ENCODE measurements at regions not wholly inside any gene's neighbourhood (a gene's known extent, or its start where the extent isn't known, plus 50 kb on each side); places are given as distances from the start of the nearest gene placed in this dataset.

DNA sequence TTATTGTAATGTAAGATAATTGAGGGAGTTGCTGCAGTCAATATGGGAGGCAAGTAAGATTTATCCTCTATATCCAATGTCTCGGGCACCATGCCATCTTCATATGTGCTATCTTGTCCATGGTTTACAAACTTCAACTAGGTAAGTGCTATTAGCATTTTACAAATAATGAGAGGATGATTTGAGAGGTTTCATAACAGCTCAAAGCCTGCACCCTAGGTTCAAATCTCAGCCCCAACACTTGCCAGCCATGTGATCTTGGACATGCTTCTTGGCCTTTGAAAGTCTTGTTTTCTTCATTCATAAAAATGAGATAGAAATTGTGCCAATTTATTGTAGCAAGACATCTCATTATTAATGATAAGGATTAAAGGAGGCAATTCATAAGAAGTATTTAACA lies 108.8 kb downstream of the RND3 start:
- H3K27ac ChIP-seq (ENCODE audit: low read length): no peak overlapping the region
- no peaks in the 10 kb centered on the region for H3K27me3 ChIP-seq (ENCODE audit: control insufficient read depth, insufficient read depth, low read length)
- no peaks in the 10 kb centered on the region for H3K4me1 ChIP-seq (ENCODE audit: control insufficient read depth, insufficient read depth, low read length)
- no TSS peak for BruUV-seq (replicated peaks)
- H3K9me3 ChIP-seq (ENCODE audit: control insufficient read depth, insufficient read depth, low read depth, low read length): no peaks in the 10 kb centered on the region
- DNase-seq (ENCODE audit: low read depth, low spot score): no peak
- intact Hi-C loops (cut with micrococcal nuclease; ENCODE audit: unreplicated experiment): no loop called here
- CTCF ChIA-PET: no interaction called here
- POLR2A ChIA-PET: no interaction called here
- TF ChIP-seq, protein P1, sequence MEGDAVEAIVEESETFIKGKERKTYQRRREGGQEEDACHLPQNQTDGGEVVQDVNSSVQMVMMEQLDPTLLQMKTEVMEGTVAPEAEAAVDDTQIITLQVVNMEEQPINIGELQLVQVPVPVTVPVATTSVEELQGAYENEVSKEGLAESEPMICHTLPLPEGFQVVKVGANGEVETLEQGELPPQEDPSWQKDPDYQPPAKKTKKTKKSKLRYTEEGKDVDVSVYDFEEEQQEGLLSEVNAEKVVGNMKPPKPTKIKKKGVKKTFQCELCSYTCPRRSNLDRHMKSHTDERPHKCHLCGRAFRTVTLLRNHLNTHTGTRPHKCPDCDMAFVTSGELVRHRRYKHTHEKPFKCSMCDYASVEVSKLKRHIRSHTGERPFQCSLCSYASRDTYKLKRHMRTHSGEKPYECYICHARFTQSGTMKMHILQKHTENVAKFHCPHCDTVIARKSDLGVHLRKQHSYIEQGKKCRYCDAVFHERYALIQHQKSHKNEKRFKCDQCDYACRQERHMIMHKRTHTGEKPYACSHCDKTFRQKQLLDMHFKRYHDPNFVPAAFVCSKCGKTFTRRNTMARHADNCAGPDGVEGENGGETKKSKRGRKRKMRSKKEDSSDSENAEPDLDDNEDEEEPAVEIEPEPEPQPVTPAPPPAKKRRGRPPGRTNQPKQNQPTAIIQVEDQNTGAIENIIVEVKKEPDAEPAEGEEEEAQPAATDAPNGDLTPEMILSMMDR (IDR thresholded peaks at IDR 0.05): no peak
- TF ChIP-seq SIN3A (IDR thresholded peaks at IDR 0.05; ENCODE audit: borderline replicate concordance, insufficient read depth, low read depth, low read length): no peak
- no peak for TF ChIP-seq POLR2AphosphoS5 (IDR thresholded peaks at IDR 0.05; ENCODE audit: low read depth, low read length)
- TF ChIP-seq, protein P2, sequence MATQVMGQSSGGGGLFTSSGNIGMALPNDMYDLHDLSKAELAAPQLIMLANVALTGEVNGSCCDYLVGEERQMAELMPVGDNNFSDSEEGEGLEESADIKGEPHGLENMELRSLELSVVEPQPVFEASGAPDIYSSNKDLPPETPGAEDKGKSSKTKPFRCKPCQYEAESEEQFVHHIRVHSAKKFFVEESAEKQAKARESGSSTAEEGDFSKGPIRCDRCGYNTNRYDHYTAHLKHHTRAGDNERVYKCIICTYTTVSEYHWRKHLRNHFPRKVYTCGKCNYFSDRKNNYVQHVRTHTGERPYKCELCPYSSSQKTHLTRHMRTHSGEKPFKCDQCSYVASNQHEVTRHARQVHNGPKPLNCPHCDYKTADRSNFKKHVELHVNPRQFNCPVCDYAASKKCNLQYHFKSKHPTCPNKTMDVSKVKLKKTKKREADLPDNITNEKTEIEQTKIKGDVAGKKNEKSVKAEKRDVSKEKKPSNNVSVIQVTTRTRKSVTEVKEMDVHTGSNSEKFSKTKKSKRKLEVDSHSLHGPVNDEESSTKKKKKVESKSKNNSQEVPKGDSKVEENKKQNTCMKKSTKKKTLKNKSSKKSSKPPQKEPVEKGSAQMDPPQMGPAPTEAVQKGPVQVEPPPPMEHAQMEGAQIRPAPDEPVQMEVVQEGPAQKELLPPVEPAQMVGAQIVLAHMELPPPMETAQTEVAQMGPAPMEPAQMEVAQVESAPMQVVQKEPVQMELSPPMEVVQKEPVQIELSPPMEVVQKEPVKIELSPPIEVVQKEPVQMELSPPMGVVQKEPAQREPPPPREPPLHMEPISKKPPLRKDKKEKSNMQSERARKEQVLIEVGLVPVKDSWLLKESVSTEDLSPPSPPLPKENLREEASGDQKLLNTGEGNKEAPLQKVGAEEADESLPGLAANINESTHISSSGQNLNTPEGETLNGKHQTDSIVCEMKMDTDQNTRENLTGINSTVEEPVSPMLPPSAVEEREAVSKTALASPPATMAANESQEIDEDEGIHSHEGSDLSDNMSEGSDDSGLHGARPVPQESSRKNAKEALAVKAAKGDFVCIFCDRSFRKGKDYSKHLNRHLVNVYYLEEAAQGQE (IDR thresholded peaks at IDR 0.05; ENCODE audit: insufficient read depth in 1 of 2, low read depth in 2 of 2, low read length in 1 of 2): no peak
- TF ChIP-seq TCF7L2 (IDR thresholded peaks at IDR 0.05; ENCODE audit: low read depth, low read length): no peak
- in situ Hi-C loops (cut with HindIII; ENCODE audit: low pct_unique_long_range_greater_than_20kb, low sequenced_read_pairs): no loop called here
- no peak overlapping the region for H3K4me3 ChIP-seq (ENCODE audit: low read depth in 2 of 2, low read length in 2 of 2)
- H3K36me3 ChIP-seq (ENCODE audit: control insufficient read depth, insufficient read depth, low read length): no peaks in the 10 kb centered on the region
- no peak for ATAC-seq

DNA sequence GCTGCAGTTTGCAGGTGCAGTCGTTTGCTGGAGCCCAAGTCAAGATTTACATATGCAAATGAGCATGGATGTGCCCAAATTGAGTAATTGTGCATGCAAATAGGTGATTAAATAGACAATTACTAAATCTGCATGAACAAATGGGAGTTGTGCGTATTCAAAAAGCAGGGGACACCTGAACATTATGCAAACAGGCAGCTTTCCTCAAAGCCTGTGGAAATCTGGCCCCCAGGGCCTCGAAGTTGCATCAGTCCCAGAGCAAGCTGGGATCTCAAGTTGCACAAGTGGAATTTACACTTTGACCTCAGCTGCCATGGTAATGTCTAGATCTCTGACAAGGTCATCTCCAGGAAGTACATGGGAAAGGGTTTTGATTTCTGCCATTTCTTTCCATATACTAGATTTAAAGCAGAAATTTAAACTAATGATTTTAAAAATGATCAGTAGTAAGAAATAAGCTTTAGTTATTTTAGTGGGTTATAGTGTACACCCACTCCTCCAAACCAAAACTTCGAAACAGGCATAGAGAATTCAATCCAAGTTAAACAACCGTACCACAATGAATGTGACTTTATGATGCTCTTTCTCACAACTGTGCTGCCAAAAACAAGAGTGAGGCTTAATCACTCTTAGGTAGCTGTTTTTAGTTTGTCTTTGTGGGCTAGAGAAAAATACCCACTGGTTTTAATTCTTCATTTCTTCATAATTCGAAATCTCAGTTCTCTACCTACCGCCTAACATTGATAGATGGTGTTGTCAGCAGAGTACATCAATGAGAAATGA lies 110.7 kb downstream of the RND3 start:
- no peak overlapping the region for H3K4me3 ChIP-seq (ENCODE audit: low read depth in 2 of 2, low read length in 2 of 2)
- H3K36me3 ChIP-seq (ENCODE audit: control insufficient read depth, insufficient read depth, low read length): no peaks in the 10 kb centered on the region
- ATAC-seq: no peak
- BruUV-seq (replicated peaks): no TSS peak
- in situ Hi-C loops (cut with HindIII; ENCODE audit: low pct_unique_long_range_greater_than_20kb, low sequenced_read_pairs): no loop called here
- no peaks in the 10 kb centered on the region for H3K4me1 ChIP-seq (ENCODE audit: control insufficient read depth, insufficient read depth, low read length)
- H3K9me3 ChIP-seq (ENCODE audit: control insufficient read depth, insufficient read depth, low read depth, low read length): no peaks in the 10 kb centered on the region
- no peaks in the 10 kb centered on the region for H3K27me3 ChIP-seq (ENCODE audit: control insufficient read depth, insufficient read depth, low read length)
- ChIA-PET CTCF (no interaction called here), POLR2A (no interaction called here)
- no peak overlapping the region for H3K27ac ChIP-seq (ENCODE audit: low read length)
- TF ChIP-seq, protein P2 (IDR thresholded peaks at IDR 0.05; ENCODE audit: insufficient read depth in 1 of 2, low read depth in 2 of 2, low read length in 1 of 2): no peak
- TF ChIP-seq POLR2AphosphoS5 (IDR thresholded peaks at IDR 0.05; ENCODE audit: low read depth, low read length) (no peak), TCF7L2 (IDR thresholded peaks at IDR 0.05; ENCODE audit: low read depth, low read length) (no peak), SIN3A (IDR thresholded peaks at IDR 0.05; ENCODE audit: borderline replicate concordance, insufficient read depth, low read depth, low read length) (no peak)
- intact Hi-C loops (cut with micrococcal nuclease; ENCODE audit: unreplicated experiment): no loop called here
- DNase-seq (ENCODE audit: low read depth, low spot score): no peak
